ENCODE measurements at regions not wholly inside any gene's neighbourhood (a gene's known extent, or its start where the extent isn't known, plus 50 kb on each side); places are given as distances from the start of the nearest gene placed in this dataset.

DNA sequence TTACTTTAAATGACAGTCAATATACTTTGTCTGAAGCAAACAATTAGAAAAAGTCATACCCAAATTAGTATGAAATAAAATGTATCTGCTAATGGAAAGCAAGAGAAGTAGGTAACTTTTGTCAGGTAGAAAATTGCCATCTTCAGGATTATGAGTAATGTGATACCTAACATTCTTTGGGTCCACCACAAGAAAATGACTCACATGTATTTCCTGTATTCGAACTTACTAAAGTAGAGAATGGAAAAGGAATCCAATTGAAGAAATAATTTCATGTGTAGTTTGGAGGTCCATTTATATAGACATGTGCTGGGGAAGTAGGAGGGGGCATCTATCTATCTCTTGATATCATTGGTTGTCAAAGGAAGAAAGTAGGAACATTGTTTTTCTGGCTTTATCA lies 636.2 kb upstream of the CHAC2 start:
- H4K20me1 ChIP-seq (ENCODE audit: control insufficient read depth, insufficient read depth, low read depth, low read length) = no peaks in the 10 kb centered on the region
- no peaks in the 10 kb centered on the region for H3K79me2 ChIP-seq (ENCODE audit: control insufficient read depth, low read length)
- no peak overlapping the region for H3K4me2 ChIP-seq (ENCODE audit: low read length)

DNA sequence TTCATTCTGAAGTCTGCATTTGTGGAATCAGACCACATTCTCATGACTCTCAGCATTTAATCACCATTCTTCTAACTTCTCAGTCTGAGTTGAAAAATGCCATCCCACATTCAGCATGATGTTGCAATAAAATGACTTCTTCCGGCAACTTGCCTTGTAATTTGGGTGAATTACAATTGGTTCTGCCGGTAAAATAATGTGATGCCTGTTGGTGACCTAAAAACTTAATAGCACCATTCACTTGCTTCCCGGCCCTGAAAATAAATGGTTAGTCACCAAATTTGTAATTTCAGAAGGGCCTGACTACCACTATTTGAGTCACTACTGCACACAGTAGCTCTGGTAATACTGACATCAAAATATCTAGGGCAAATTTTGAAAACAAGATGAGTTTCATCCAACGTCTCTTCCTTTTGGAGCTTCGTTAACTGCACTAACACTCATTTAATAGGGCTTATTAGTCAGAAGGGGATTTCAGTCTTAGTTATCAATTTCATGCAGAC lies 637.1 kb upstream of the CHAC2 start:
- H3K79me2 ChIP-seq (ENCODE audit: control insufficient read depth, low read length) = no peaks in the 10 kb centered on the region
- no peaks in the 10 kb centered on the region for H3K27me3 ChIP-seq (ENCODE audit: control insufficient read depth, low read length)
- H3K4me2 ChIP-seq (ENCODE audit: low read length) = no peak overlapping the region
- H3K36me3 ChIP-seq (ENCODE audit: control insufficient read depth, low read length) = no peaks in the 10 kb centered on the region
- no peak for TF ChIP-seq EZH2phosphoT487 (IDR thresholded peaks at IDR 0.05; ENCODE audit: borderline replicate concordance, low read length)
- TF ChIP-seq, protein P1, sequence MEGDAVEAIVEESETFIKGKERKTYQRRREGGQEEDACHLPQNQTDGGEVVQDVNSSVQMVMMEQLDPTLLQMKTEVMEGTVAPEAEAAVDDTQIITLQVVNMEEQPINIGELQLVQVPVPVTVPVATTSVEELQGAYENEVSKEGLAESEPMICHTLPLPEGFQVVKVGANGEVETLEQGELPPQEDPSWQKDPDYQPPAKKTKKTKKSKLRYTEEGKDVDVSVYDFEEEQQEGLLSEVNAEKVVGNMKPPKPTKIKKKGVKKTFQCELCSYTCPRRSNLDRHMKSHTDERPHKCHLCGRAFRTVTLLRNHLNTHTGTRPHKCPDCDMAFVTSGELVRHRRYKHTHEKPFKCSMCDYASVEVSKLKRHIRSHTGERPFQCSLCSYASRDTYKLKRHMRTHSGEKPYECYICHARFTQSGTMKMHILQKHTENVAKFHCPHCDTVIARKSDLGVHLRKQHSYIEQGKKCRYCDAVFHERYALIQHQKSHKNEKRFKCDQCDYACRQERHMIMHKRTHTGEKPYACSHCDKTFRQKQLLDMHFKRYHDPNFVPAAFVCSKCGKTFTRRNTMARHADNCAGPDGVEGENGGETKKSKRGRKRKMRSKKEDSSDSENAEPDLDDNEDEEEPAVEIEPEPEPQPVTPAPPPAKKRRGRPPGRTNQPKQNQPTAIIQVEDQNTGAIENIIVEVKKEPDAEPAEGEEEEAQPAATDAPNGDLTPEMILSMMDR (IDR thresholded peaks at IDR 0.05; ENCODE audit: low read depth, low read length, poor library complexity, severe bottlenecking) = no peak
- no peaks in the 10 kb centered on the region for H3K4me1 ChIP-seq (ENCODE audit: control insufficient read depth, low read length)
- no peaks in the 10 kb centered on the region for H3K9me2 ChIP-seq (replicated peaks; ENCODE audit: control insufficient read depth, low read length)
- H3K4me3 ChIP-seq (ENCODE audit: low read length) = no peak overlapping the region
- H4K20me1 ChIP-seq (ENCODE audit: control insufficient read depth, insufficient read depth, low read depth, low read length) = no peaks in the 10 kb centered on the region
- no peaks in the 10 kb centered on the region for H3F3A ChIP-seq (ENCODE audit: control insufficient read depth, insufficient read depth)
- H3K27ac ChIP-seq (ENCODE audit: low read depth, low read length) = no peak overlapping the region
- H3K9me3 ChIP-seq (ENCODE audit: control insufficient read depth, insufficient read depth, low read length) = no peaks in the 10 kb centered on the region

More for the DNA sequence above, 636.2 kb upstream of the CHAC2 start:
- H3K4me3 ChIP-seq (ENCODE audit: low read length) = no peak overlapping the region
- no peaks in the 10 kb centered on the region for H3K36me3 ChIP-seq (ENCODE audit: control insufficient read depth, low read length)
- H3K9me3 ChIP-seq (ENCODE audit: control insufficient read depth, insufficient read depth, low read length) = no peaks in the 10 kb centered on the region
- no peak overlapping the region for H3K27ac ChIP-seq (ENCODE audit: low read depth, low read length)
- TF ChIP-seq, protein P1 (IDR thresholded peaks at IDR 0.05; ENCODE audit: low read depth, low read length, poor library complexity, severe bottlenecking) = no peak
- no peak for TF ChIP-seq EZH2phosphoT487 (IDR thresholded peaks at IDR 0.05; ENCODE audit: borderline replicate concordance, low read length)
- no peaks in the 10 kb centered on the region for H3K4me1 ChIP-seq (ENCODE audit: control insufficient read depth, low read length)
- H3K9me2 ChIP-seq (replicated peaks; ENCODE audit: control insufficient read depth, low read length) = no peaks in the 10 kb centered on the region
- H3K27me3 ChIP-seq (ENCODE audit: control insufficient read depth, low read length) = no peaks in the 10 kb centered on the region
- no peaks in the 10 kb centered on the region for H3F3A ChIP-seq (ENCODE audit: control insufficient read depth, insufficient read depth)

- H3K4me2 ChIP-seq (ENCODE audit: low read length) = no peak overlapping the region
These were observed 637.8 kb upstream of the CHAC2 start for GRCh38 chr2:53129851-53130250.

More at GRCh38 chr2:53129851-53130250, 637.8 kb upstream of the CHAC2 start:
- Histone ChIP-seq H3K4me3 (ENCODE audit: low read length) (no peak overlapping the region), H3K27ac (ENCODE audit: low read depth, low read length) (no peak overlapping the region), H3K79me2 (ENCODE audit: control insufficient read depth, low read length) (no peaks in the 10 kb centered on the region), H4K20me1 (ENCODE audit: control insufficient read depth, insufficient read depth, low read depth, low read length) (no peaks in the 10 kb centered on the region), H3K27me3 (ENCODE audit: control insufficient read depth, low read length) (no peaks in the 10 kb centered on the region), H3K4me1 (ENCODE audit: control insufficient read depth, low read length) (no peaks in the 10 kb centered on the region), H3K9me2 (replicated peaks; ENCODE audit: control insufficient read depth, low read length) (no peaks in the 10 kb centered on the region), H3K9me3 (ENCODE audit: control insufficient read depth, insufficient read depth, low read length) (no peaks in the 10 kb centered on the region), H3F3A (ENCODE audit: control insufficient read depth, insufficient read depth) (no peaks in the 10 kb centered on the region), H3K36me3 (ENCODE audit: control insufficient read depth, low read length) (no peaks in the 10 kb centered on the region)
- TF ChIP-seq, protein P1 (IDR thresholded peaks at IDR 0.05; ENCODE audit: low read depth, low read length, poor library complexity, severe bottlenecking) = no peak
- TF ChIP-seq EZH2phosphoT487 (IDR thresholded peaks at IDR 0.05; ENCODE audit: borderline replicate concordance, low read length) = no peak

All from DOHH2 (cell line).